ENCODE measurements at regions not wholly inside any gene's neighbourhood (a gene's known extent, or its start where the extent isn't known, plus 50 kb on each side); places are given as distances from the start of the nearest gene placed in this dataset.

- WGBS (ENCODE audit: insufficient coverage), result no CpG with 5 or more reads among the region's 2 CpGs
- no peaks in the 10 kb centered on the region for H3K9me3 ChIP-seq (ENCODE audit: control extremely low read depth in 1 of 3, control insufficient read depth in 2 of 3, insufficient read depth in 1 of 3, low read length in 2 of 3)
- no peaks in the 10 kb centered on the region for H3K36me3 ChIP-seq (replicated peaks in 1 of 2; ENCODE audit: control extremely low read depth in 1 of 2, control insufficient read depth in 1 of 2, extremely low read depth in 1 of 2, insufficient read depth in 2 of 2, low read length in 1 of 2)
- H4K20me1 ChIP-seq (ENCODE audit: control insufficient read depth, insufficient read depth, low read length, poor library complexity, severe bottlenecking), result no peaks in the 10 kb centered on the region
- H3K4me2 ChIP-seq (replicated peaks; ENCODE audit: low read depth, low read length, poor library complexity, severe bottlenecking), result no peak overlapping the region
- Mint-ChIP-seq H3K27ac (no peak overlapping the region), H3K27me3 (peaks cover 3% of the 10 kb centered on the region), H3K4me3 (no peak overlapping the region), H3K4me1 (no peaks in the 10 kb centered on the region), H3K9me3 (ENCODE audit: insufficient read depth) (no peaks in the 10 kb centered on the region)
- H3K4me3 ChIP-seq (ENCODE audit: control extremely low read depth in 1 of 5, extremely low read depth in 1 of 5, insufficient read depth in 1 of 5, low read depth in 2 of 5, low read length in 4 of 5), result no peak overlapping the region
- no peak overlapping the region for H2AFZ ChIP-seq (ENCODE audit: insufficient read depth, low read depth, low read length, poor library complexity, severe bottlenecking)
- DNase-seq (no peak), ATAC-seq (ENCODE audit: low read depth) (no peak)
- H3K79me2 ChIP-seq (ENCODE audit: control insufficient read depth, insufficient read depth, low read length), result no peaks in the 10 kb centered on the region
- ChIA-PET POLR2A (no interaction called here), CTCF (no interaction called here)
- H3K4me1 ChIP-seq (ENCODE audit: control insufficient read depth in 2 of 2, insufficient read depth in 2 of 2, low read length in 2 of 2), result no peaks in the 10 kb centered on the region
- TF ChIP-seq CTCF (IDR thresholded peaks at IDR 0.05) (no peak), EZH2 (IDR thresholded peaks at IDR 0.05; ENCODE audit: borderline replicate concordance, insufficient read depth, low read depth, low read length, poor library complexity, severe bottlenecking) (no peak)
- intact Hi-C loops (cut with micrococcal nuclease), result no loop called here
- no peak overlapping the region for H3K27ac ChIP-seq (ENCODE audit: low read length in 2 of 2)
- H3K9ac ChIP-seq (ENCODE audit: low read length), result no peak overlapping the region
- no peaks in the 10 kb centered on the region for H3K27me3 ChIP-seq (replicated peaks in 1 of 4; ENCODE audit: control extremely low read depth in 1 of 4, control insufficient read depth in 3 of 4, insufficient read depth in 4 of 4, low read length in 3 of 4)
These were observed 409.9 kb downstream of the HLX start for GRCh38 chr1:221289103-221289502.

GRCh38 chr1:221290669-221291068 is 411.4 kb downstream of the HLX start:
- Mint-ChIP-seq H3K27me3 (peaks cover 3% of the 10 kb centered on the region), H3K4me1 (no peaks in the 10 kb centered on the region), H3K4me3 (no peak overlapping the region), H3K27ac (no peak overlapping the region), H3K9me3 (ENCODE audit: insufficient read depth) (no peaks in the 10 kb centered on the region)
- H3K4me2 ChIP-seq (replicated peaks; ENCODE audit: low read depth, low read length, poor library complexity, severe bottlenecking), result no peak overlapping the region
- H2AFZ ChIP-seq (ENCODE audit: insufficient read depth, low read depth, low read length, poor library complexity, severe bottlenecking), result no peak overlapping the region
- intact Hi-C loops (cut with micrococcal nuclease), result no loop called here
- no peak for TF ChIP-seq EZH2 (IDR thresholded peaks at IDR 0.05; ENCODE audit: borderline replicate concordance, insufficient read depth, low read depth, low read length, poor library complexity, severe bottlenecking)
- no peak for TF ChIP-seq CTCF (IDR thresholded peaks at IDR 0.05)
- no peaks in the 10 kb centered on the region for H3K36me3 ChIP-seq (replicated peaks in 1 of 2; ENCODE audit: control extremely low read depth in 1 of 2, control insufficient read depth in 1 of 2, extremely low read depth in 1 of 2, insufficient read depth in 2 of 2, low read length in 1 of 2)
- ATAC-seq (ENCODE audit: low read depth) (no peak), DNase-seq (no peak)
- H4K20me1 ChIP-seq (ENCODE audit: control insufficient read depth, insufficient read depth, low read length, poor library complexity, severe bottlenecking), result no peaks in the 10 kb centered on the region
- H3K9ac ChIP-seq (ENCODE audit: low read length), result no peak overlapping the region
- WGBS (ENCODE audit: insufficient coverage), result no CpG with 5 or more reads among the region's 4 CpGs
- no peaks in the 10 kb centered on the region for H3K27me3 ChIP-seq (replicated peaks in 1 of 4; ENCODE audit: control extremely low read depth in 1 of 4, control insufficient read depth in 3 of 4, insufficient read depth in 4 of 4, low read length in 3 of 4)
- H3K4me3 ChIP-seq (ENCODE audit: control extremely low read depth in 1 of 5, extremely low read depth in 1 of 5, insufficient read depth in 1 of 5, low read depth in 2 of 5, low read length in 4 of 5), result no peak overlapping the region
- no peak overlapping the region for H3K27ac ChIP-seq (ENCODE audit: low read length in 2 of 2)
- ChIA-PET CTCF (no interaction called here), POLR2A (no interaction called here)
- no peaks in the 10 kb centered on the region for H3K79me2 ChIP-seq (ENCODE audit: control insufficient read depth, insufficient read depth, low read length)
- H3K9me3 ChIP-seq (ENCODE audit: control extremely low read depth in 1 of 3, control insufficient read depth in 2 of 3, insufficient read depth in 1 of 3, low read length in 2 of 3), result no peaks in the 10 kb centered on the region
- H3K4me1 ChIP-seq (ENCODE audit: control insufficient read depth in 2 of 2, insufficient read depth in 2 of 2, low read length in 2 of 2), result no peaks in the 10 kb centered on the region

All from B cell (primary cell).